Activated B cell treated with CpG ODN at 0.5 μM for 24 hours (primary cell): ENCODE measurements at regions not wholly inside any gene's neighbourhood (a gene's known extent, or its start where the extent isn't known, plus 50 kb on each side); places are given as distances from the start of the nearest gene placed in this dataset.

Source experiments
- ATAC-seq: fragments of 200-7000 bp; cut with Tn5 transposase; one replicate; pipeline ENCODE4 v1.10.0; 2021; ENCODE audit warnings: low read depth, mild to moderate bottlenecking, moderate library complexity
- CTCF ChIA-PET: fragments of 350-600 bp; sonication (Branson Sonifier 250); formaldehyde crosslinking; loops from one replicate; lab custom pipeline; 2021; ENCODE audit warnings: antibody characterized with exemption; lab: Charles Lee
- POLR2A ChIA-PET: fragments of 350-600 bp; sonication (Branson Sonifier 250); formaldehyde crosslinking; loops from one replicate; lab custom pipeline; 2021; ENCODE audit warnings: antibody characterized with exemption; lab: Charles Lee
- DNase-seq: peaks from one replicate; pipeline ENCODE4 v3.0.0; 2022
- H3K27ac Mint-ChIP-seq: one replicate; pipeline ENCODE4 v1.8.0; 2020; ENCODE audit warnings: mixed read lengths
- H3K27me3 Mint-ChIP-seq: one replicate; pipeline ENCODE4 v1.8.0; 2021; ENCODE audit warnings: mixed read lengths
- H3K36me3 Mint-ChIP-seq: one replicate; pipeline ENCODE4 v1.8.0; 2021; ENCODE audit warnings: low read depth, mixed read lengths
- H3K4me1 Mint-ChIP-seq: one replicate; pipeline ENCODE4 v1.8.0; 2021; ENCODE audit warnings: mixed read lengths
- H3K4me3 Mint-ChIP-seq: one replicate; pipeline ENCODE4 v1.8.0; 2020; ENCODE audit warnings: mild to moderate bottlenecking, mixed read lengths
- H3K9me3 Mint-ChIP-seq: one replicate; pipeline ENCODE4 v1.8.0; 2020; ENCODE audit warnings: mixed read lengths
- intact Hi-C: fragments of 100-400 bp; cut with micrococcal nuclease; formaldehyde crosslinking; loops from one replicate; pipeline ENCODE4 v1.15.1; 2024
- TF ChIP-seq, protein P1 (sequence below): fragments of 200-600 bp; IDR thresholded peaks from one replicate; pipeline ENCODE4 v1.8.0; 2022; ENCODE audit warnings: antibody characterized with exemption, mild to moderate bottlenecking

DNA sequence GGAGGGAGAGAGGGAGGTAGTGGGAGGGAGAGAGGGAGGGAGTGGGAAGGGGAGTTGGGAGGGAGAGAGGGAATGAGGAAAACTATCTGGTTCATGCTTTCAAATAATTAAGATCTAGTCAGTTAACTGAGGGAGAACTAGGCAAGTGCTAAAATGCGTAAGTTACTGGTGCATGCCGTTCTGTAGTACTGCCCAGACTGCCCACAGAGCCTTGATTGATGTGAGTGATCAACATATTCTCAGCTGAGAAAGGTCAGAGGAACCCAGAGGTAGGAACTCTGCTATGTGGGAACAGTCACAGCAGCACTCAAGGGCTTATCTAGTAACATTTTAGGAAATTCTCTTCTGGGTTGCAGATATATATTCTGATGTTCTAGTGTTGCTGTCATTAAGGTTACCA, 149.8 kb upstream of the ROBO1 start:
- ATAC-seq (no peak), DNase-seq (no peak)
- intact Hi-C loops = no loop called here
- POLR2A ChIA-PET = no interaction called here
- TF ChIP-seq, protein P1, sequence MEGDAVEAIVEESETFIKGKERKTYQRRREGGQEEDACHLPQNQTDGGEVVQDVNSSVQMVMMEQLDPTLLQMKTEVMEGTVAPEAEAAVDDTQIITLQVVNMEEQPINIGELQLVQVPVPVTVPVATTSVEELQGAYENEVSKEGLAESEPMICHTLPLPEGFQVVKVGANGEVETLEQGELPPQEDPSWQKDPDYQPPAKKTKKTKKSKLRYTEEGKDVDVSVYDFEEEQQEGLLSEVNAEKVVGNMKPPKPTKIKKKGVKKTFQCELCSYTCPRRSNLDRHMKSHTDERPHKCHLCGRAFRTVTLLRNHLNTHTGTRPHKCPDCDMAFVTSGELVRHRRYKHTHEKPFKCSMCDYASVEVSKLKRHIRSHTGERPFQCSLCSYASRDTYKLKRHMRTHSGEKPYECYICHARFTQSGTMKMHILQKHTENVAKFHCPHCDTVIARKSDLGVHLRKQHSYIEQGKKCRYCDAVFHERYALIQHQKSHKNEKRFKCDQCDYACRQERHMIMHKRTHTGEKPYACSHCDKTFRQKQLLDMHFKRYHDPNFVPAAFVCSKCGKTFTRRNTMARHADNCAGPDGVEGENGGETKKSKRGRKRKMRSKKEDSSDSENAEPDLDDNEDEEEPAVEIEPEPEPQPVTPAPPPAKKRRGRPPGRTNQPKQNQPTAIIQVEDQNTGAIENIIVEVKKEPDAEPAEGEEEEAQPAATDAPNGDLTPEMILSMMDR = no peak
- H3K9me3 Mint-ChIP-seq = peaks cover 11% of the 10 kb centered on the region
- CTCF ChIA-PET = no interaction called here
- no peaks in the 10 kb centered on the region for H3K4me1 Mint-ChIP-seq
- no peaks in the 10 kb centered on the region for H3K27me3 Mint-ChIP-seq
- no peak overlapping the region for H3K27ac Mint-ChIP-seq
- H3K36me3 Mint-ChIP-seq = no peaks in the 10 kb centered on the region
- no peak overlapping the region for H3K4me3 Mint-ChIP-seq

DNA sequence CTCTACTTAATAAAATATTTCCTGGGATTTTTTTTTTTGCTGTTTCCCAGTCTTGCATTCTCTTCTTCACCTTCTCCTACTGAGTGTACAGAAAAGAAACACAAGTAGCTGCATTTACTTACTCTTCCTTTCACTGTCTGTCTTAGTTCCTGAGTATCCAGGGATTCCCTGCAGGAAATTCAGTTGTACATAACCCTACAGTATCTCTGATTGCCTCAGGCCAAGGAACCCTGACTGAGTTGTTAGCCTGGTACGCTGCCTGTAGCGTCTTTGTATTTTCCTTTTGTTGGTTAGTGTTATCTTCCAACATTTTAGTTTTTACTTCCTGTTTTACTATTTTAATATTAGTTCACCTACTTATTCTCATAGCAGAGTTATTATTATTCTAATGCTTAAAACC, 142.5 kb upstream of the ROBO1 start:
- TF ChIP-seq, protein P1 = no peak
- DNase-seq (no peak), ATAC-seq (no peak)
- Mint-ChIP-seq H3K27ac (no peak overlapping the region), H3K36me3 (no peaks in the 10 kb centered on the region), H3K4me1 (no peaks in the 10 kb centered on the region), H3K4me3 (no peak overlapping the region), H3K9me3 (no peaks in the 10 kb centered on the region), H3K27me3 (no peaks in the 10 kb centered on the region)
- intact Hi-C loops = no loop called here
- CTCF ChIA-PET = no interaction called here
- POLR2A ChIA-PET = no interaction called here

DNA sequence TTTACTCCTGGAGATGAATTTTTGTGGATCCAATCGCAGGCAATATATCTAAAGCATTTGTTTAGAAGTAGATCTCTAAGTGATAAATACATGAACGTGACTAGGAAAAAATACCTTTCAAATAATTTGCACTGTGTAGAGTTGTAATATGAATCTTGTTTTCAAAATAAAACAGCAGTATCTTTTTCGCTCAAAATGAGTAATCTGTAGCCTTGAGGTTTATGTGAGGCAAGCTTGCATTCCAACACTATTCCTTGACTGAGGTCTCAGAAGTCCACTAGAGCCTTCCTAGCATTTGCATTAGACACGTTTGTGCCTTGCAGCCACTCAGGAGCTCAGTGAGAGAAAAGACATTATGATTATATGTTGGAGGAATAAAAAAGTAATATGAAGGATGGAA, 138.3 kb upstream of the ROBO1 start:
- no peak for ATAC-seq
- intact Hi-C loops = loop anchor here (10.0 kb wide), 1 partner anchor 61 kb away; no protein-coding TSS in a partner anchor
- Mint-ChIP-seq H3K4me1 (no peaks in the 10 kb centered on the region), H3K27me3 (no peaks in the 10 kb centered on the region), H3K9me3 (peaks cover 2% of the 10 kb centered on the region), H3K4me3 (no peak overlapping the region), H3K27ac (no peak overlapping the region), H3K36me3 (no peaks in the 10 kb centered on the region)
- TF ChIP-seq, protein P1 = no peak
- ChIA-PET POLR2A (no interaction called here), CTCF (no interaction called here)
- DNase-seq = no peak

DNA sequence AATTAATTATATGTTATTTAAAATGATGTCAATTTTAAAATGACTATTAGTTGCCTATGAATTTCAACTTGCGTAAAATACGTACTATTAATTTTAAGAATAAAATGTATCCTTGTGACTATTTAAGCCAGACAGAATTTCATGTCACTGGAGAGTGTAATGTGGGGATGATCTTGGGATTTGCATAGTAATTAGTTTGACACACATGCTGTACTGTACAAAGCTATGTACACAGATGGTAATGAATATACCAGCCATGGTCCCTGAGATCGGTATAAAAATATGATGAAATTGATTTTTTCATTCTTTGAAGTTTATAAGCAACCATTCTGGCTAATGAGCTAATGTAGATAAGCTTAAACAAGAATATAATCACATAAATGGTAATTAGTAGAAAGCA, 134.4 kb upstream of the ROBO1 start:
- intact Hi-C loops = loop anchor here (10.0 kb wide), 1 partner anchor 57 kb away; no protein-coding TSS in a partner anchor
- TF ChIP-seq, protein P1 = no peak
- no peaks in the 10 kb centered on the region for H3K27me3 Mint-ChIP-seq
- H3K27ac Mint-ChIP-seq = no peak overlapping the region
- ATAC-seq (no peak), DNase-seq (no peak)
- CTCF ChIA-PET = no interaction called here
- peaks cover 2% of the 10 kb centered on the region for H3K9me3 Mint-ChIP-seq
- no peaks in the 10 kb centered on the region for H3K4me1 Mint-ChIP-seq
- POLR2A ChIA-PET = no interaction called here
- no peaks in the 10 kb centered on the region for H3K36me3 Mint-ChIP-seq
- no peak overlapping the region for H3K4me3 Mint-ChIP-seq

DNA sequence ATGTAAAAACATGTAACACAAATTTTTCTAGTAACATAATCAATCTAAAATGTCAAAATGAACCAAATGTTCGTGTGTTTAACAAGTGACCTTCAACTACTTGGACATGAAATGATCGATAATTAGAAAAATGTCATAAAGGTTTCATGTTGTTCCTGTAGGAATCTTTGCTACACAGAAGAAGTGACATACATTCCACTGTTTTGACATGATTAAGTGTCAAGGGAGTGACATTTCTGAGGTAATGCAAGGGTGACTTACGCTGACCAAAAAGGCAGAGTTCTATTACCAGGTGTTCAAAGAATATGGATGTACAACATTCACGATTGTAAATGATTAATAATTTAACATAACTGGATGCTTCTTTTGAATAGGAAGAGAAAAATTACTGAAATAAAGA, 131.1 kb upstream of the ROBO1 start:
- no peaks in the 10 kb centered on the region for H3K4me1 Mint-ChIP-seq
- ATAC-seq (no peak), DNase-seq (no peak)
- TF ChIP-seq, protein P1 = no peak
- no peaks in the 10 kb centered on the region for H3K27me3 Mint-ChIP-seq
- ChIA-PET CTCF (no interaction called here), POLR2A (no interaction called here)
- intact Hi-C loops = no loop called here
- peaks cover 2% of the 10 kb centered on the region for H3K9me3 Mint-ChIP-seq
- no peak overlapping the region for H3K27ac Mint-ChIP-seq
- H3K4me3 Mint-ChIP-seq = no peak overlapping the region
- H3K36me3 Mint-ChIP-seq = no peaks in the 10 kb centered on the region
